Kidney epithelial cell (primary cell): ENCODE measurements at regions not wholly inside any gene's neighbourhood (a gene's known extent, or its start where the extent isn't known, plus 50 kb on each side); places are given as distances from the start of the nearest gene placed in this dataset.

Source experiments
- DNase-seq: peaks from one replicate; pipeline ENCODE4 v3.0.0-alpha.2; 2010; ENCODE audit warnings: low read depth
- H3K27me3 ChIP-seq: 2 replicates; pipeline ENCODE4 v1.6.0; 2011; ENCODE audit warnings: low read length; ENCODE audit not compliant: control insufficient read depth, insufficient read depth
- H3K36me3 ChIP-seq: 2 replicates; pipeline ENCODE4 v1.5.1; 2011; ENCODE audit warnings: low read length; ENCODE audit not compliant: control insufficient read depth, insufficient read depth
- H3K4me3 ChIP-seq: 2 replicates; pipeline ENCODE4 v1.5.1; 2011; ENCODE audit warnings: low read depth, mild to moderate bottlenecking, control low read depth, low read length
- TF ChIP-seq, protein P1 (sequence below): IDR thresholded peaks from 2 replicates; pipeline ENCODE4 v1.5.1; 2011; ENCODE audit warnings: mild to moderate bottlenecking, moderate library complexity, low read length, control low read depth, inconsistent platforms; ENCODE audit not compliant: insufficient read depth, poor library complexity, severe bottlenecking

DNA sequence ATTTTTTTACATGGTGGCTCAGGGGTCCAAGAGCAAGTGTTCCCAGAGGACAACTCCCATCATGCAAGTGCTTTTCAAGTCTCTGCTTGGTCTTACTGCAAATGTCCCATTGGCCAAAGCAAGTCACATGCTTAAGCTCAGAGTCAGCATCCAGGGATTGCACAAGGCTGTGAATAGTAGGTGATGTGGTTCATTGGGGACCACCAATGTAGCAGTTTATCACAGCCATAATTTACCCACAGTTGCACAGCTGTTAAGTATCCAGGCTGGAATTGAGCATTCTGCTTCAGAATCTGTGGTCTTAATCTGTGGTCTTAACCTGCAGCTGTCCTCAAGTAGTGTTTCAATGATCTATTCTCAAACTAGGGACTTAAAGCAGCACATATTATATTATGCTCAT, 71.4 kb upstream of the PLCL2 start:
- no peak for DNase-seq
- TF ChIP-seq, protein P1, sequence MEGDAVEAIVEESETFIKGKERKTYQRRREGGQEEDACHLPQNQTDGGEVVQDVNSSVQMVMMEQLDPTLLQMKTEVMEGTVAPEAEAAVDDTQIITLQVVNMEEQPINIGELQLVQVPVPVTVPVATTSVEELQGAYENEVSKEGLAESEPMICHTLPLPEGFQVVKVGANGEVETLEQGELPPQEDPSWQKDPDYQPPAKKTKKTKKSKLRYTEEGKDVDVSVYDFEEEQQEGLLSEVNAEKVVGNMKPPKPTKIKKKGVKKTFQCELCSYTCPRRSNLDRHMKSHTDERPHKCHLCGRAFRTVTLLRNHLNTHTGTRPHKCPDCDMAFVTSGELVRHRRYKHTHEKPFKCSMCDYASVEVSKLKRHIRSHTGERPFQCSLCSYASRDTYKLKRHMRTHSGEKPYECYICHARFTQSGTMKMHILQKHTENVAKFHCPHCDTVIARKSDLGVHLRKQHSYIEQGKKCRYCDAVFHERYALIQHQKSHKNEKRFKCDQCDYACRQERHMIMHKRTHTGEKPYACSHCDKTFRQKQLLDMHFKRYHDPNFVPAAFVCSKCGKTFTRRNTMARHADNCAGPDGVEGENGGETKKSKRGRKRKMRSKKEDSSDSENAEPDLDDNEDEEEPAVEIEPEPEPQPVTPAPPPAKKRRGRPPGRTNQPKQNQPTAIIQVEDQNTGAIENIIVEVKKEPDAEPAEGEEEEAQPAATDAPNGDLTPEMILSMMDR = no peak
- H3K27me3 ChIP-seq = no peaks in the 10 kb centered on the region
- H3K36me3 ChIP-seq = no peaks in the 10 kb centered on the region
- H3K4me3 ChIP-seq = no peak overlapping the region

DNA sequence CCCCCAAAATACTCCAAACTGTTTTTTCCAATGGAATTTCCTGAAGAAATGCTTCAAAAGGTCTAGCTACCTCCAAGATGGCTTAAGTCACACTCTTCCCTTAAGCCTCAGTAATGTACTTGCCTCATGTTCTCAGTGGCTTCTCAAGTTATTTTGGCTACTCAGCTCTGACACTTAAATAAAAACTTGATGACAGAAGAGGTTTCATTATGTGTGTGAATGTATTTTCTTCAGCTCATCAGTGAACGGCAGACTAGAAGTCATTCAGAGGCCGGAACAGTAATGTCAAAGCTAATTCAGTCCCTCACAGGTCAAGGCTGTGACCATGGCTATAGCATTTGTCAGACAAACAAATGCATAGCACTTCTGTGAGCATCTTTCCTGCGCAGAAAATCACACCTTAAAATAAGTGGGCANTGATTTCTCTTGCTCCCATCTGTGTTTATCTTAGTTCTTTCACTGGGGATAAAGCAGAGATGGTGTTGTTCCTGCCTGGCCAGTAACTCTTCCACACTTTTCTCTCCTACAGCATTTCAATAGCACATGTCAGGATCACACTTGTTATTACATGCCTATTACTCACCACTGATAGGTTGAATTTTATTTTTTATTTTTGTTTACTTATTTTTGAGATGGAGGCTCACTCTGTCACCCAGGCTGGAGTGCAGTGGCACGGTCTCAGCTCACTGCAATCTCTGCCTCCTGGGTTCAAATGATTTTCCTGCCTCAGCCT, 68.5 kb upstream of the PLCL2 start:
- Histone ChIP-seq H3K4me3 (no peak overlapping the region), H3K27me3 (no peaks in the 10 kb centered on the region), H3K36me3 (no peaks in the 10 kb centered on the region)
- no peak for DNase-seq
- TF ChIP-seq, protein P1 = no peak

DNA sequence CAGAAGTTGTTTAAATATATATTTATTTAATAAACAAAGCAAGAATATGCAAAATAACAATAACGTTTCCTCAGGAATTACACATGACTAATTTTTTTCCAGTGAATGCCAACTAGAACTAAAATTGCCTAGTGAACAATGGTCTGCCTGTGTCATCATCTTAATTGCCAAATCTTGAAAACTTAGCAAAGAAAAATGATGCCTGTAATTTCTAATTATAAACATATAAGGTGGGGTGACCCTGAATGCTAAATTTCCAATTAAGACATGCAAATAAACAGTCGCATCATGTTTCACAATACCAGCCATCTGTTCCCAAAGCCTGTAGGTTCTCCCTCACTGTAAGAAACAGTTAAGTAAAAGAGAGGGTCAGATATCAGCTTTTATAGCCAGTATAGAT, 67.6 kb upstream of the PLCL2 start:
- TF ChIP-seq, protein P1 = no peak
- Histone ChIP-seq H3K4me3 (no peak overlapping the region), H3K36me3 (no peaks in the 10 kb centered on the region), H3K27me3 (no peaks in the 10 kb centered on the region)
- no peak for DNase-seq

DNA sequence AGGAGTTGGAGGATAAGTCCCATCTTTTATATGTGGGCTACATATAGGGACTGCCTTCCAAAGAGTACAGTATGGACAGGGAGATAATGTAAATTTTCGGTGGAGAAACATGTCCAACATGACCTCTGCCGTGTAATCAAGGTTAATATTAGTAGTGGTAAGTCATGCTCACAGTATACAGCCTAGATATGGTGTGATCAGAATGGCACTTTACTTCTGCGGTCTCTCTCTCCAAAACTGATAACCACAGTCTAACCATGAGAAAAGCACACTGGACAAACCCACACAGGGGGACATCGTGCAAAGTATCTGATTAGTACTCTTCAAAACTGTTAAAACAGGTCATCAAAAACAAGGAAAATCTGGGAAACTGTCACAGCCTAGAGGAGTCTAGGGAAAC, 66.6 kb upstream of the PLCL2 start:
- Histone ChIP-seq H3K27me3 (no peaks in the 10 kb centered on the region), H3K4me3 (no peak overlapping the region), H3K36me3 (no peaks in the 10 kb centered on the region)
- DNase-seq = no peak
- TF ChIP-seq, protein P1 = no peak

DNA sequence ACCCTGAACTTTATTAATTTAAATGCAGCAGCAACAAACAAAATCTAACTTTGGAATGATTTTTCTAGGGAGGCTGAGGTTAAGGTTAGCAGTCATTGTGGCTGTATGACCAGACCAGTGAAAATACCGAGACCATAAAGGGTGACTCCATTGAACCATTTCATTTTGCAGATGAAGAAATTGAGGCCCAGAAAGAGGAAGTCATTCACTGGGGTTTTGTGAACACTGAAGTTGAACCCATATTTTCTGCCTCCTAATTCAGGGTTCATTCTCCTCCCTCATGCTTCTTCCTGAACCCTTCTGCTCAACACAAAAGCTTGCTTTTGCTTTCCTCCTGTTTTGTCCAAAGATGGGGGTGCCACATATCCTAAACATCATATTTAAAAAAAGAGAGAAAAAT, 65.8 kb upstream of the PLCL2 start:
- H3K4me3 ChIP-seq = no peak overlapping the region
- no peaks in the 10 kb centered on the region for H3K36me3 ChIP-seq
- no peak for DNase-seq
- TF ChIP-seq, protein P1 = no peak
- H3K27me3 ChIP-seq = no peaks in the 10 kb centered on the region

DNA sequence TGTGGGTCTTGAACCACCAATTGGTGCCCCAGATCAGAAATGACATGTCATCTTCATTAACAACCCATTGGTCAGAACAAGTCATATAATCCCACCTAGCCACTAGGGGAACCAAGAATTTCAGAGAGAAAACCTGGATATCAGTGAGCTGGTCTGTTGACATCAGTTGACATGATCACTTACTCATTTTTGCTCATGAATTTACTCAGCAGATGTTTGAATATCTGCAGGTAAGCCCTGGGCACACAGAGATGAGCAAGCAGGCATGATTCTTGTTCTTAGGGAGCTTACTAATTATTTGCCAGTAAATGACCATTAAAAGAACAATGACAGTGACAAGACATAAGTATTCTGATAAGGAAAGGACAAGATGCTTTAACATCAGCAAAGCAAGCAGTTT, 64.3 kb upstream of the PLCL2 start:
- no peak for DNase-seq

More for the DNA sequence above, 64.3 kb upstream of the PLCL2 start:
- Histone ChIP-seq H3K4me3 (no peak overlapping the region), H3K27me3 (no peaks in the 10 kb centered on the region), H3K36me3 (no peaks in the 10 kb centered on the region)
- TF ChIP-seq, protein P1 = no peak
